B cell (primary cell): ENCODE measurements at regions not wholly inside any gene's neighbourhood (a gene's known extent, or its start where the extent isn't known, plus 50 kb on each side); places are given as distances from the start of the nearest gene placed in this dataset.

Experiments
- ATAC-seq: fragments of 200-7000 bp; cut with Tn5 transposase; one replicate; pipeline ENCODE4 v1.10.0; 2021; ENCODE audit warnings: low read depth, mild to moderate bottlenecking, moderate number of reproducible peaks, moderate library complexity
- CTCF ChIA-PET: fragments of 350-600 bp; sonication (Branson Sonifier 250); formaldehyde crosslinking; loops from one replicate; lab custom pipeline; 2021; ENCODE audit warnings: antibody characterized with exemption, inconsistent platforms; lab: Charles Lee
- POLR2A ChIA-PET: fragments of 350-600 bp; sonication (Branson Sonifier 250); formaldehyde crosslinking; loops from one replicate; lab custom pipeline; 2021; ENCODE audit warnings: antibody characterized with exemption; lab: Charles Lee
- DNase-seq: peaks from one replicate; pipeline ENCODE4 v3.0.0; 2013
- H2AFZ ChIP-seq: 2 replicates; pipeline ENCODE4 v1.6.1; 2012; ENCODE audit warnings: mild to moderate bottlenecking, low read depth, low read length; ENCODE audit not compliant: insufficient read depth, poor library complexity, severe bottlenecking
- H3K27ac ChIP-seq, 2 donors: 1 replicate in 1 of 2; 2 replicates in 1 of 2; pipeline ENCODE4 v1.5.1; 2012 to 2013; ENCODE audit warnings: low read length in 2 of 2, mild to moderate bottlenecking in 2 of 2, moderate library complexity in 1 of 2
- H3K27me3 ChIP-seq, 4 experiments: fragments of 200-600 bp in 1 of 4; sonication (generic) in 1 of 4; replicated peaks in 1 of 4; 1 replicate in 2 of 4; 2 replicates in 2 of 4; pipeline versions ENCODE4 v1.6.1 to v1.7.0; 2013 to 2016; ENCODE audit warnings: low read length in 3 of 4, mild to moderate bottlenecking in 2 of 4, mixed read lengths in 1 of 4, moderate library complexity in 1 of 4; ENCODE audit not compliant: insufficient read depth in 4 of 4, control insufficient read depth in 3 of 4; ENCODE audit errors: control extremely low read depth in 1 of 4
- H3K36me3 ChIP-seq, 2 experiments: replicated peaks in 1 of 2; 1 replicate in 1 of 2; 2 replicates in 1 of 2; pipeline versions ENCODE4 v1.6.1 to v1.7.1; 2013; ENCODE audit warnings: low read length in 1 of 2; ENCODE audit not compliant: insufficient read depth in 2 of 2, control insufficient read depth in 1 of 2; ENCODE audit errors: control extremely low read depth in 1 of 2, extremely low read depth in 1 of 2
- H3K4me1 ChIP-seq, 2 donors: fragments of 200-600 bp in 1 of 2; sonication (generic) in 1 of 2; 1 replicate in 1 of 2; 2 replicates in 1 of 2; pipeline versions ENCODE4 v1.5.1 to v1.6.1; 2013 to 2017; ENCODE audit warnings: low read length in 2 of 2; ENCODE audit not compliant: control insufficient read depth in 2 of 2, insufficient read depth in 2 of 2
- H3K4me2 ChIP-seq: replicated peaks from 2 replicates; pipeline ENCODE3; 2012; ENCODE audit warnings: mild to moderate bottlenecking, low read depth, low read length; ENCODE audit not compliant: poor library complexity, severe bottlenecking
- H3K4me3 ChIP-seq, 5 experiments: fragments of 200-600 bp in 1 of 5; sonication (generic) in 1 of 5; 1 replicate in 3 of 5; 2 replicates in 2 of 5; pipeline versions ENCODE4 v1.5.1 to v1.7.0; 2011 to 2016; ENCODE audit warnings: low read length in 4 of 5, mild to moderate bottlenecking in 4 of 5, low read depth in 2 of 5, control low read depth in 1 of 5, moderate library complexity in 1 of 5; ENCODE audit not compliant: insufficient read depth in 1 of 5; ENCODE audit errors: control extremely low read depth in 1 of 5, extremely low read depth in 1 of 5
- H3K79me2 ChIP-seq: fragments of 200-600 bp; sonication (generic); one replicate; pipeline ENCODE4 v1.6.0; 2016; ENCODE audit warnings: low read length; ENCODE audit not compliant: control insufficient read depth, insufficient read depth
- H3K9ac ChIP-seq: fragments of 200-600 bp; sonication (generic); 2 replicates; pipeline ENCODE4 v1.6.1; 2017; ENCODE audit warnings: mild to moderate bottlenecking, low read length, moderate library complexity
- H3K9me3 ChIP-seq, 3 donors: one replicate each; pipeline versions ENCODE4 v1.6.1 to v1.7.1; 2013; ENCODE audit warnings: low read length in 2 of 3; ENCODE audit not compliant: control insufficient read depth in 2 of 3, insufficient read depth in 1 of 3; ENCODE audit errors: control extremely low read depth in 1 of 3
- H4K20me1 ChIP-seq: 2 replicates; pipeline ENCODE4 v1.6.0; 2012; ENCODE audit warnings: mild to moderate bottlenecking, low read length; ENCODE audit not compliant: insufficient read depth, control insufficient read depth, poor library complexity, severe bottlenecking
- H3K27ac Mint-ChIP-seq: one replicate; pipeline ENCODE4 v1.8.0; 2021; ENCODE audit warnings: mixed read lengths
- H3K27me3 Mint-ChIP-seq: one replicate; pipeline ENCODE4 v1.8.0; 2021; ENCODE audit warnings: mixed read lengths
- H3K4me1 Mint-ChIP-seq: one replicate; pipeline ENCODE4 v1.8.0; 2021; ENCODE audit warnings: mixed read lengths
- H3K4me3 Mint-ChIP-seq: one replicate; pipeline ENCODE4 v1.8.0; 2021; ENCODE audit warnings: mixed read lengths
- H3K9me3 Mint-ChIP-seq: one replicate; pipeline ENCODE4 v1.8.0; 2022; ENCODE audit warnings: mixed read lengths; ENCODE audit not compliant: insufficient read depth
- EZH2 ChIP-seq: IDR thresholded peaks from 2 replicates; pipeline ENCODE4 v1.6.1; 2012; ENCODE audit warnings: borderline replicate concordance, low read depth, mild to moderate bottlenecking, moderate library complexity, low read length; ENCODE audit not compliant: insufficient read depth, poor library complexity, severe bottlenecking
- WGBS: methylation state at CpG from one replicate; pipeline ENCODE4 v1.1.5; 2013; ENCODE audit warnings: missing lambda C conversion rate; ENCODE audit not compliant: insufficient coverage; 5-methylcytosine and 5-hydroxymethylcytosine counted together
- intact Hi-C: fragments of 100-400 bp; cut with micrococcal nuclease; formaldehyde crosslinking; loops from one replicate; pipeline ENCODE4 v1.10.0; 2022
- TF ChIP-seq, protein P1 (sequence below): fragments of 200-600 bp; IDR thresholded peaks from one replicate; pipeline ENCODE4 v1.8.0; 2022; ENCODE audit warnings: antibody characterized with exemption, mild to moderate bottlenecking

DNA sequence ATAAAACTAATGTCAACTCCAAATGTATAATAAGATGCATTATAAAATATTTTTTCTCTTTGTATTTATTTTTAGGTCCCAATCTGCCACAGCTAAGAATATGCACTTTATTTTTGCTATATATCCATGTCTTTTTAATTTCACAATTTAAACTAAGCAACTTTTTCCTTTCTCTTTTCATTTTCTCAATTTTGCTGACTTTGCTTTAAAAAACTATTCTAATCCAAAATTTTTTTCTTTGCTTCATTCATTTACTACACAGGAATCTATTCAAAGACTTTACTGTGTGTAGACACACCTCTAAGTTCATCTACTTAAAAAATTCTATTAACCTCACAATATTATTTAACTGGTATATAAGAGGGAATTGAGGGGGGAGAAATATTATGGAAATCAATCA lies 201.9 kb downstream of the ADGRA3 start:
- Mint-ChIP-seq H3K4me1 (no peaks in the 10 kb centered on the region), H3K27me3 (no peaks in the 10 kb centered on the region), H3K9me3 (no peaks in the 10 kb centered on the region), H3K27ac (no peak overlapping the region), H3K4me3 (no peak overlapping the region)
- Histone ChIP-seq H3K4me1 (no peaks in the 10 kb centered on the region), H3K9ac (no peak overlapping the region), H3K27ac (no peak overlapping the region), H3K27me3 (no peaks in the 10 kb centered on the region), H3K4me3 (no peak overlapping the region), H3K79me2 (no peaks in the 10 kb centered on the region), H2AFZ (no peak overlapping the region), H4K20me1 (no peaks in the 10 kb centered on the region), H3K36me3 (no peaks in the 10 kb centered on the region), H3K9me3 (no peaks in the 10 kb centered on the region), H3K4me2 (no peak overlapping the region)
- ChIA-PET CTCF (no interaction called here), POLR2A (no interaction called here)
- ATAC-seq (no peak), DNase-seq (no peak)
- TF ChIP-seq, protein P1, sequence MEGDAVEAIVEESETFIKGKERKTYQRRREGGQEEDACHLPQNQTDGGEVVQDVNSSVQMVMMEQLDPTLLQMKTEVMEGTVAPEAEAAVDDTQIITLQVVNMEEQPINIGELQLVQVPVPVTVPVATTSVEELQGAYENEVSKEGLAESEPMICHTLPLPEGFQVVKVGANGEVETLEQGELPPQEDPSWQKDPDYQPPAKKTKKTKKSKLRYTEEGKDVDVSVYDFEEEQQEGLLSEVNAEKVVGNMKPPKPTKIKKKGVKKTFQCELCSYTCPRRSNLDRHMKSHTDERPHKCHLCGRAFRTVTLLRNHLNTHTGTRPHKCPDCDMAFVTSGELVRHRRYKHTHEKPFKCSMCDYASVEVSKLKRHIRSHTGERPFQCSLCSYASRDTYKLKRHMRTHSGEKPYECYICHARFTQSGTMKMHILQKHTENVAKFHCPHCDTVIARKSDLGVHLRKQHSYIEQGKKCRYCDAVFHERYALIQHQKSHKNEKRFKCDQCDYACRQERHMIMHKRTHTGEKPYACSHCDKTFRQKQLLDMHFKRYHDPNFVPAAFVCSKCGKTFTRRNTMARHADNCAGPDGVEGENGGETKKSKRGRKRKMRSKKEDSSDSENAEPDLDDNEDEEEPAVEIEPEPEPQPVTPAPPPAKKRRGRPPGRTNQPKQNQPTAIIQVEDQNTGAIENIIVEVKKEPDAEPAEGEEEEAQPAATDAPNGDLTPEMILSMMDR = no peak
- no peak for TF ChIP-seq EZH2
- intact Hi-C loops = no loop called here

- H3K27me3 Mint-ChIP-seq = no peaks in the 10 kb centered on the region
- POLR2A ChIA-PET = no interaction called here
These were observed 203.8 kb downstream of the ADGRA3 start for GRCh38 chr4:22312113-22312512.

More at GRCh38 chr4:22312113-22312512, 203.8 kb downstream of the ADGRA3 start:
- no peaks in the 10 kb centered on the region for H3K4me1 ChIP-seq
- Mint-ChIP-seq H3K4me3 (no peak overlapping the region), H3K9me3 (no peaks in the 10 kb centered on the region), H3K4me1 (no peaks in the 10 kb centered on the region), H3K27ac (no peak overlapping the region)
- no peaks in the 10 kb centered on the region for H3K36me3 ChIP-seq
- no peak overlapping the region for H2AFZ ChIP-seq
- intact Hi-C loops = no loop called here
- TF ChIP-seq, protein P1 = no peak
- TF ChIP-seq EZH2 = no peak
- no peak overlapping the region for H3K9ac ChIP-seq
- no peak overlapping the region for H3K27ac ChIP-seq
- H3K79me2 ChIP-seq = no peaks in the 10 kb centered on the region
- H4K20me1 ChIP-seq = no peaks in the 10 kb centered on the region
- H3K4me2 ChIP-seq = no peak overlapping the region
- 83% methylated on average over 1 of the region's 4 CpGs for WGBS
- no peaks in the 10 kb centered on the region for H3K9me3 ChIP-seq
- DNase-seq (no peak), ATAC-seq (no peak)
- no peaks in the 10 kb centered on the region for H3K27me3 ChIP-seq
- CTCF ChIA-PET = interaction anchor here (1.2 kb wide), 1 partner anchor 22 kb away, joined by 3 read pairs; no protein-coding TSS in a partner anchor
- H3K4me3 ChIP-seq = no peak overlapping the region
